ENCODE measurements at regions not wholly inside any gene's neighbourhood (a gene's known extent, or its start where the extent isn't known, plus 50 kb on each side); places are given as distances from the start of the nearest gene placed in this dataset.

GRCh38 chr13:90455067-90455466 lies 892.4 kb upstream of the MIR17HG start:
- H3K4me1 ChIP-seq, result no peaks in the 10 kb centered on the region
- no peak for TF ChIP-seq CTCF (IDR thresholded peaks at IDR 0.05; ENCODE audit: borderline replicate concordance)
- no peaks in the 10 kb centered on the region for H3K36me3 ChIP-seq
- H3K9me3 ChIP-seq (replicated peaks), result no peaks in the 10 kb centered on the region
- no peak overlapping the region for H3K4me3 ChIP-seq
- no peak overlapping the region for H3K27ac ChIP-seq (replicated peaks)
- H3K27me3 ChIP-seq (ENCODE audit: low read depth), result no peaks in the 10 kb centered on the region
- intact Hi-C loops (cut with micrococcal nuclease), result no loop called here
- DNase-seq, result no peak

GRCh38 chr13:90455823-90456222 lies 891.7 kb upstream of the MIR17HG start:
- Histone ChIP-seq H3K36me3 (no peaks in the 10 kb centered on the region), H3K9me3 (replicated peaks) (no peaks in the 10 kb centered on the region), H3K4me3 (no peak overlapping the region), H3K27me3 (ENCODE audit: low read depth) (no peaks in the 10 kb centered on the region), H3K27ac (replicated peaks) (no peak overlapping the region), H3K4me1 (no peaks in the 10 kb centered on the region)
- DNase-seq, result no peak
- no peak for TF ChIP-seq CTCF (IDR thresholded peaks at IDR 0.05; ENCODE audit: borderline replicate concordance)
- intact Hi-C loops (cut with micrococcal nuclease), result no loop called here

- intact Hi-C loops (cut with micrococcal nuclease), result no loop called here
- no peaks in the 10 kb centered on the region for H3K27me3 ChIP-seq (ENCODE audit: low read depth)
- H3K9me3 ChIP-seq (replicated peaks), result no peaks in the 10 kb centered on the region
- H3K36me3 ChIP-seq, result no peaks in the 10 kb centered on the region
- DNase-seq, result no peak
- H3K4me1 ChIP-seq, result no peaks in the 10 kb centered on the region
- TF ChIP-seq CTCF (IDR thresholded peaks at IDR 0.05; ENCODE audit: borderline replicate concordance), result no peak
- no peak overlapping the region for H3K4me3 ChIP-seq
- H3K27ac ChIP-seq (replicated peaks), result no peak overlapping the region
Observed at GRCh38 chr13:90461398-90461797, 886.1 kb upstream of the MIR17HG start.

GRCh38 chr13:90477216-90477615 lies 870.3 kb upstream of the MIR17HG start:
- Histone ChIP-seq H3K9me3 (replicated peaks) (peaks cover 15% of the 10 kb centered on the region), H3K4me3 (no peak overlapping the region), H3K4me1 (no peaks in the 10 kb centered on the region), H3K27me3 (ENCODE audit: low read depth) (no peaks in the 10 kb centered on the region), H3K27ac (replicated peaks) (no peak overlapping the region), H3K36me3 (no peaks in the 10 kb centered on the region)
- intact Hi-C loops (cut with micrococcal nuclease), result no loop called here
- TF ChIP-seq CTCF (IDR thresholded peaks at IDR 0.05; ENCODE audit: borderline replicate concordance), result no peak
- no peak for DNase-seq

GRCh38 chr13:90483906-90484305 lies 863.6 kb upstream of the MIR17HG start:
- Histone ChIP-seq H3K4me1 (peaks cover 11% of the 10 kb centered on the region), H3K4me3 (no peak overlapping the region), H3K36me3 (no peaks in the 10 kb centered on the region), H3K9me3 (replicated peaks) (peaks cover 5% of the 10 kb centered on the region), H3K27ac (replicated peaks) (no peak overlapping the region), H3K27me3 (ENCODE audit: low read depth) (no peaks in the 10 kb centered on the region)
- no peak for DNase-seq
- intact Hi-C loops (cut with micrococcal nuclease), result no loop called here
- no peak for TF ChIP-seq CTCF (IDR thresholded peaks at IDR 0.05; ENCODE audit: borderline replicate concordance)

GRCh38 chr13:90485436-90485835 lies 862.1 kb upstream of the MIR17HG start:
- no peak overlapping the region for H3K4me3 ChIP-seq
- intact Hi-C loops (cut with micrococcal nuclease), result no loop called here
- H3K36me3 ChIP-seq, result no peaks in the 10 kb centered on the region
- no peak for TF ChIP-seq CTCF (IDR thresholded peaks at IDR 0.05; ENCODE audit: borderline replicate concordance)
- H3K27ac ChIP-seq (replicated peaks), result no peak overlapping the region
- no peak for DNase-seq
- no peaks in the 10 kb centered on the region for H3K27me3 ChIP-seq (ENCODE audit: low read depth)
- H3K9me3 ChIP-seq (replicated peaks), result peaks cover 1% of the 10 kb centered on the region
- H3K4me1 ChIP-seq, result peaks cover 11% of the 10 kb centered on the region

Data from left ventricle myocardium inferior (tissue), 1 donor.